Sigmoid colon (tissue), 4 donors: ENCODE measurements at regions not wholly inside any gene's neighbourhood (a gene's known extent, or its start where the extent isn't known, plus 50 kb on each side); places are given as distances from the start of the nearest gene placed in this dataset.

ENCODE experiments used
- EP300 ChIP-seq, 4 donors: sonication (generic); formaldehyde crosslinking; IDR thresholded peaks; one replicate each; pipeline ENCODE4 v1.6.1; 2017; ENCODE audit warnings: antibody characterized with exemption in 4 of 4
- POLR2A ChIP-seq, 2 donors: fragments of 450-650 bp; IDR thresholded peaks; one replicate each; pipeline ENCODE4 v1.6.1; 2016; ENCODE audit warnings: antibody characterized with exemption in 2 of 2, mild to moderate bottlenecking in 2 of 2, moderate library complexity in 2 of 2
- POLR2AphosphoS5 ChIP-seq, 4 donors: sonication (generic); formaldehyde crosslinking; IDR thresholded peaks; one replicate each; pipeline ENCODE4 v1.6.1; 2017; ENCODE audit warnings: antibody characterized with exemption in 4 of 4
- TF ChIP-seq, protein P1 (sequence below), 4 experiments: fragments of 450-650 bp in 3 of 4; fragments of 200-600 bp in 1 of 4; IDR thresholded peaks; one replicate each; pipeline ENCODE4 v1.5.1; 2016 to 2019; ENCODE audit warnings: antibody characterized with exemption in 4 of 4, mild to moderate bottlenecking in 3 of 4, moderate library complexity in 2 of 4

- TF ChIP-seq, protein P1, sequence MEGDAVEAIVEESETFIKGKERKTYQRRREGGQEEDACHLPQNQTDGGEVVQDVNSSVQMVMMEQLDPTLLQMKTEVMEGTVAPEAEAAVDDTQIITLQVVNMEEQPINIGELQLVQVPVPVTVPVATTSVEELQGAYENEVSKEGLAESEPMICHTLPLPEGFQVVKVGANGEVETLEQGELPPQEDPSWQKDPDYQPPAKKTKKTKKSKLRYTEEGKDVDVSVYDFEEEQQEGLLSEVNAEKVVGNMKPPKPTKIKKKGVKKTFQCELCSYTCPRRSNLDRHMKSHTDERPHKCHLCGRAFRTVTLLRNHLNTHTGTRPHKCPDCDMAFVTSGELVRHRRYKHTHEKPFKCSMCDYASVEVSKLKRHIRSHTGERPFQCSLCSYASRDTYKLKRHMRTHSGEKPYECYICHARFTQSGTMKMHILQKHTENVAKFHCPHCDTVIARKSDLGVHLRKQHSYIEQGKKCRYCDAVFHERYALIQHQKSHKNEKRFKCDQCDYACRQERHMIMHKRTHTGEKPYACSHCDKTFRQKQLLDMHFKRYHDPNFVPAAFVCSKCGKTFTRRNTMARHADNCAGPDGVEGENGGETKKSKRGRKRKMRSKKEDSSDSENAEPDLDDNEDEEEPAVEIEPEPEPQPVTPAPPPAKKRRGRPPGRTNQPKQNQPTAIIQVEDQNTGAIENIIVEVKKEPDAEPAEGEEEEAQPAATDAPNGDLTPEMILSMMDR (IDR thresholded peaks at IDR 0.05) = no peak
- TF ChIP-seq POLR2A (IDR thresholded peaks at IDR 0.05) (no peak), POLR2AphosphoS5 (IDR thresholded peaks at IDR 0.05) (no peak), EP300 (IDR thresholded peaks at IDR 0.05) (no peak)
Observed at GRCh38 chr6:752438-752837, 59.5 kb upstream of the EXOC2 start.
